B cell (primary cell): ENCODE measurements at regions not wholly inside any gene's neighbourhood (a gene's known extent, or its start where the extent isn't known, plus 50 kb on each side); places are given as distances from the start of the nearest gene placed in this dataset.

Source experiments
- ATAC-seq: fragments of 200-7000 bp; cut with Tn5 transposase; one replicate; pipeline ENCODE4 v1.10.0; 2021; ENCODE audit warnings: low read depth, mild to moderate bottlenecking, moderate number of reproducible peaks, moderate library complexity
- CTCF ChIA-PET: fragments of 350-600 bp; sonication (Branson Sonifier 250); formaldehyde crosslinking; loops from one replicate; lab custom pipeline; 2021; ENCODE audit warnings: antibody characterized with exemption, inconsistent platforms; lab: Charles Lee
- POLR2A ChIA-PET: fragments of 350-600 bp; sonication (Branson Sonifier 250); formaldehyde crosslinking; loops from one replicate; lab custom pipeline; 2021; ENCODE audit warnings: antibody characterized with exemption; lab: Charles Lee
- DNase-seq: peaks from one replicate; pipeline ENCODE4 v3.0.0; 2013
- H2AFZ ChIP-seq: 2 replicates; pipeline ENCODE4 v1.6.1; 2012; ENCODE audit warnings: mild to moderate bottlenecking, low read depth, low read length; ENCODE audit not compliant: insufficient read depth, poor library complexity, severe bottlenecking
- H3K27ac ChIP-seq, 2 donors: 1 replicate in 1 of 2; 2 replicates in 1 of 2; pipeline ENCODE4 v1.5.1; 2012 to 2013; ENCODE audit warnings: low read length in 2 of 2, mild to moderate bottlenecking in 2 of 2, moderate library complexity in 1 of 2
- H3K27me3 ChIP-seq, 4 experiments: fragments of 200-600 bp in 1 of 4; sonication (generic) in 1 of 4; replicated peaks in 1 of 4; 1 replicate in 2 of 4; 2 replicates in 2 of 4; pipeline versions ENCODE4 v1.6.1 to v1.7.0; 2013 to 2016; ENCODE audit warnings: low read length in 3 of 4, mild to moderate bottlenecking in 2 of 4, mixed read lengths in 1 of 4, moderate library complexity in 1 of 4; ENCODE audit not compliant: insufficient read depth in 4 of 4, control insufficient read depth in 3 of 4; ENCODE audit errors: control extremely low read depth in 1 of 4
- H3K36me3 ChIP-seq, 2 experiments: replicated peaks in 1 of 2; 1 replicate in 1 of 2; 2 replicates in 1 of 2; pipeline versions ENCODE4 v1.6.1 to v1.7.1; 2013; ENCODE audit warnings: low read length in 1 of 2; ENCODE audit not compliant: insufficient read depth in 2 of 2, control insufficient read depth in 1 of 2; ENCODE audit errors: control extremely low read depth in 1 of 2, extremely low read depth in 1 of 2
- H3K4me1 ChIP-seq, 2 donors: fragments of 200-600 bp in 1 of 2; sonication (generic) in 1 of 2; 1 replicate in 1 of 2; 2 replicates in 1 of 2; pipeline versions ENCODE4 v1.5.1 to v1.6.1; 2013 to 2017; ENCODE audit warnings: low read length in 2 of 2; ENCODE audit not compliant: control insufficient read depth in 2 of 2, insufficient read depth in 2 of 2
- H3K4me2 ChIP-seq: replicated peaks from 2 replicates; pipeline ENCODE3; 2012; ENCODE audit warnings: mild to moderate bottlenecking, low read depth, low read length; ENCODE audit not compliant: poor library complexity, severe bottlenecking
- H3K4me3 ChIP-seq, 5 experiments: fragments of 200-600 bp in 1 of 5; sonication (generic) in 1 of 5; 1 replicate in 3 of 5; 2 replicates in 2 of 5; pipeline versions ENCODE4 v1.5.1 to v1.7.0; 2011 to 2016; ENCODE audit warnings: low read length in 4 of 5, mild to moderate bottlenecking in 4 of 5, low read depth in 2 of 5, control low read depth in 1 of 5, moderate library complexity in 1 of 5; ENCODE audit not compliant: insufficient read depth in 1 of 5; ENCODE audit errors: control extremely low read depth in 1 of 5, extremely low read depth in 1 of 5
- H3K79me2 ChIP-seq: fragments of 200-600 bp; sonication (generic); one replicate; pipeline ENCODE4 v1.6.0; 2016; ENCODE audit warnings: low read length; ENCODE audit not compliant: control insufficient read depth, insufficient read depth
- H3K9ac ChIP-seq: fragments of 200-600 bp; sonication (generic); 2 replicates; pipeline ENCODE4 v1.6.1; 2017; ENCODE audit warnings: mild to moderate bottlenecking, low read length, moderate library complexity
- H3K9me3 ChIP-seq, 3 donors: one replicate each; pipeline versions ENCODE4 v1.6.1 to v1.7.1; 2013; ENCODE audit warnings: low read length in 2 of 3; ENCODE audit not compliant: control insufficient read depth in 2 of 3, insufficient read depth in 1 of 3; ENCODE audit errors: control extremely low read depth in 1 of 3
- H4K20me1 ChIP-seq: 2 replicates; pipeline ENCODE4 v1.6.0; 2012; ENCODE audit warnings: mild to moderate bottlenecking, low read length; ENCODE audit not compliant: insufficient read depth, control insufficient read depth, poor library complexity, severe bottlenecking
- H3K27ac Mint-ChIP-seq: one replicate; pipeline ENCODE4 v1.8.0; 2021; ENCODE audit warnings: mixed read lengths
- H3K27me3 Mint-ChIP-seq: one replicate; pipeline ENCODE4 v1.8.0; 2021; ENCODE audit warnings: mixed read lengths
- H3K4me1 Mint-ChIP-seq: one replicate; pipeline ENCODE4 v1.8.0; 2021; ENCODE audit warnings: mixed read lengths
- H3K4me3 Mint-ChIP-seq: one replicate; pipeline ENCODE4 v1.8.0; 2021; ENCODE audit warnings: mixed read lengths
- H3K9me3 Mint-ChIP-seq: one replicate; pipeline ENCODE4 v1.8.0; 2022; ENCODE audit warnings: mixed read lengths; ENCODE audit not compliant: insufficient read depth
- CTCF ChIP-seq: fragments of 200-600 bp; IDR thresholded peaks from one replicate; pipeline ENCODE4 v1.8.0; 2022; ENCODE audit warnings: antibody characterized with exemption, mild to moderate bottlenecking
- EZH2 ChIP-seq: IDR thresholded peaks from 2 replicates; pipeline ENCODE4 v1.6.1; 2012; ENCODE audit warnings: borderline replicate concordance, low read depth, mild to moderate bottlenecking, moderate library complexity, low read length; ENCODE audit not compliant: insufficient read depth, poor library complexity, severe bottlenecking
- WGBS: methylation state at CpG from one replicate; pipeline ENCODE4 v1.1.5; 2013; ENCODE audit warnings: missing lambda C conversion rate; ENCODE audit not compliant: insufficient coverage; 5-methylcytosine and 5-hydroxymethylcytosine counted together
- intact Hi-C: fragments of 100-400 bp; cut with micrococcal nuclease; formaldehyde crosslinking; loops from one replicate; pipeline ENCODE4 v1.10.0; 2022

DNA sequence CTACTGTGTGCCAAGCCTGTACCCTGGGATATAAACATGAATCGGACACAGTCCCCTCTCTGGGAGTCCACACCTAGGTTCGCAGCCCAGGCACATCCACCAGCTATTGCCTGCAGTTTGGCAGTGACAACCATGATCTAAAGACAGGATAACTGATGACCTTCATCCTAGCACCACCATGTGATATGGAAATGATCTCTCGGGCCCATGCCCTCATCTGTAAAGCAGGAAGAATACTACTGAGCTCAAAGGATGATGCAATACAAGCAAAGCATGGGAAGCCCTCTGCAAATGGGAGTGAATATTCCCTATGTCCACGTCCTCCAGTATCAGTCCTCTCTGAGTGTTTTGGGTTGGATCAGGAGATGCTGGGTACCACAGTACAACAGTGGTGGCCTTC is 80.9 kb upstream of the MSX1 start:
- H3K27me3 Mint-ChIP-seq = peaks cover 4% of the 10 kb centered on the region
- intact Hi-C loops = no loop called here
- H2AFZ ChIP-seq = no peak overlapping the region

GRCh38 chr4:4776934-4777333 is 82.5 kb upstream of the MSX1 start:
- ATAC-seq = no peak
- TF ChIP-seq EZH2 = no peak
- no peak for TF ChIP-seq CTCF
- no peaks in the 10 kb centered on the region for H4K20me1 ChIP-seq
- no peak overlapping the region for H3K27ac ChIP-seq
- 90% methylated on average over 7 of the region's 7 CpGs for WGBS
- no peaks in the 10 kb centered on the region for H3K36me3 ChIP-seq
- H3K9me3 ChIP-seq = peaks cover 0 to 20% (median 0%) of the 10 kb centered on the region in 3 donors
- Mint-ChIP-seq H3K4me1 (no peaks in the 10 kb centered on the region), H3K27ac (no peak overlapping the region), H3K4me3 (no peak overlapping the region), H3K27me3 (peaks cover 4% of the 10 kb centered on the region), H3K9me3 (no peaks in the 10 kb centered on the region)
- intact Hi-C loops = no loop called here
- DNase-seq = no peak
- no peaks in the 10 kb centered on the region for H3K79me2 ChIP-seq
- peaks cover 0 to 4% (median 2%) of the 10 kb centered on the region in 4 experiments for H3K27me3 ChIP-seq
- no peak overlapping the region for H3K4me2 ChIP-seq
- no peak overlapping the region for H3K9ac ChIP-seq
- POLR2A ChIA-PET = no interaction called here
- H3K4me1 ChIP-seq = no peaks in the 10 kb centered on the region
- CTCF ChIA-PET = no interaction called here
- H3K4me3 ChIP-seq = no peak overlapping the region
- H2AFZ ChIP-seq = no peak overlapping the region

More for the DNA sequence above, 80.9 kb upstream of the MSX1 start:
- Histone ChIP-seq H3K9me3 (peaks cover 0 to 22% (median 0%) of the 10 kb centered on the region in 3 donors), H3K4me1 (no peaks in the 10 kb centered on the region), H3K27ac (no peak overlapping the region), H4K20me1 (no peaks in the 10 kb centered on the region), H3K9ac (no peak overlapping the region), H3K79me2 (no peaks in the 10 kb centered on the region), H3K27me3 (peaks cover 0 to 4% (median 2%) of the 10 kb centered on the region in 4 experiments), H3K36me3 (no peaks in the 10 kb centered on the region), H3K4me3 (no peak overlapping the region), H3K4me2 (no peak overlapping the region)
- ChIA-PET POLR2A (no interaction called here), CTCF (interaction anchor here (0.6 kb wide), 1 partner anchor 118 kb away, joined by 3 read pairs; no protein-coding TSS in a partner anchor)
- 92% methylated on average over 3 of the region's 4 CpGs for WGBS
- Mint-ChIP-seq H3K27ac (no peak overlapping the region), H3K4me1 (no peaks in the 10 kb centered on the region), H3K9me3 (no peaks in the 10 kb centered on the region), H3K4me3 (no peak overlapping the region)
- no peak for DNase-seq
- TF ChIP-seq EZH2 (no peak), CTCF (no peak)
- ATAC-seq = no peak
